ENCODE measurements at regions not wholly inside any gene's neighbourhood (a gene's known extent, or its start where the extent isn't known, plus 50 kb on each side); places are given as distances from the start of the nearest gene placed in this dataset.

- DNase-seq = no peak
Observed at GRCh38 chr21:38203229-38203628, 53.6 kb upstream of the KCNJ15 start.

DNA sequence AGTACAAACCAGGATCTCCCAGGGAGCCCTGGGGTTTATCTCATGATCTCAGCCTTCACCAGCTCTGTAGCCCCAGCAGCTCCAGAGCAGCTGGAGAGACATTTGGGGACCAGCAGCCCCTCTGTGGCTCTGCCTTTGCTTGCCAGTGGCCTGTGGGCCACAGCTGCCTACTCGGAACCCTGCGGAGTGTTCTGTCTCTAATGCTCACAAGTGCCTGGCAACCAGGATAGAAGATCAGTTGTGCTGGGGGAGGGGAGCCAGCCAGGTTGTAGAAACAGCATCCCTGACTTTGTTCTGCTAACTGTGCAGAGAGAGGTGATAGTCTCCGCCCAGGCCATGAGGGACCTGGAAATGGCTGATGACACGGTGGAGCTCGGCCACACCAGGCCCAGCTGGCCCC is 50.9 kb upstream of the KCNJ15 start:
- no peak for DNase-seq

GRCh38 chr21:38206646-38207045 is 50.1 kb upstream of the KCNJ15 start:
- no peak for DNase-seq
